Activated T-cell treated with anti-CD3 and anti-CD28 coated beads for 48 hours (primary cell): ENCODE measurements at regions not wholly inside any gene's neighbourhood (a gene's known extent, or its start where the extent isn't known, plus 50 kb on each side); places are given as distances from the start of the nearest gene placed in this dataset.

Source experiments
- DNase-seq: peaks from one replicate; pipeline ENCODE4 v3.0.0-alpha.2; 2020; ENCODE audit warnings: low read depth

- no peak for DNase-seq
These were observed 897.9 kb upstream of the KLHL29 start for GRCh38 chr2:22487036-22487435.

- DNase-seq, result no peak
These were observed 897.4 kb upstream of the KLHL29 start for GRCh38 chr2:22487541-22487940.

GRCh38 chr2:22491442-22491841 lies 893.5 kb upstream of the KLHL29 start:
- no peak for DNase-seq

GRCh38 chr2:22494156-22494555 lies 890.8 kb upstream of the KLHL29 start:
- no peak for DNase-seq

GRCh38 chr2:22497064-22497463 lies 887.9 kb upstream of the KLHL29 start:
- DNase-seq, result no peak

GRCh38 chr2:22497789-22498188 lies 887.2 kb upstream of the KLHL29 start:
- no peak for DNase-seq

GRCh38 chr2:22499082-22499839 lies 885.7 kb upstream of the KLHL29 start:
- DNase-seq, result no peak

- no peak for DNase-seq
These were observed 884.4 kb upstream of the KLHL29 start for GRCh38 chr2:22500555-22500935.

GRCh38 chr2:22501851-22502250 lies 883.1 kb upstream of the KLHL29 start:
- no peak for DNase-seq

GRCh38 chr2:22513563-22513962 lies 871.4 kb upstream of the KLHL29 start:
- no peak for DNase-seq

GRCh38 chr2:22517141-22517540 lies 867.8 kb upstream of the KLHL29 start:
- DNase-seq, result no peak

GRCh38 chr2:22518641-22519040 lies 866.3 kb upstream of the KLHL29 start:
- no peak for DNase-seq

- no peak for DNase-seq
These were observed 864.4 kb upstream of the KLHL29 start for GRCh38 chr2:22520369-22521288.

GRCh38 chr2:22521620-22522019 lies 863.4 kb upstream of the KLHL29 start:
- no peak for DNase-seq

GRCh38 chr2:22525681-22526080 lies 859.3 kb upstream of the KLHL29 start:
- no peak for DNase-seq

- no peak for DNase-seq
These were observed 854.8 kb upstream of the KLHL29 start for GRCh38 chr2:22530131-22530530.

GRCh38 chr2:22536133-22536532 lies 848.8 kb upstream of the KLHL29 start:
- DNase-seq, result no peak

GRCh38 chr2:22554453-22554852 lies 830.5 kb upstream of the KLHL29 start:
- DNase-seq, result no peak

GRCh38 chr2:22557406-22557805 lies 827.6 kb upstream of the KLHL29 start:
- DNase-seq, result no peak

GRCh38 chr2:22560021-22560420 lies 825.0 kb upstream of the KLHL29 start:
- DNase-seq, result no peak

- no peak for DNase-seq
These were observed 805.6 kb upstream of the KLHL29 start for GRCh38 chr2:22579341-22579740.

- no peak for DNase-seq
These were observed 802.9 kb upstream of the KLHL29 start for GRCh38 chr2:22582107-22582506.

GRCh38 chr2:22596306-22596705 lies 788.7 kb upstream of the KLHL29 start:
- DNase-seq, result no peak
